NCI-H1092 (cell line): ENCODE measurements at regions not wholly inside any gene's neighbourhood (a gene's known extent, or its start where the extent isn't known, plus 50 kb on each side); places are given as distances from the start of the nearest gene placed in this dataset.

ENCODE experiments used
- DNase-seq: peaks from one replicate; lab custom pipeline; 2025; lab: John Stamatoyannopoulos, UW

DNA sequence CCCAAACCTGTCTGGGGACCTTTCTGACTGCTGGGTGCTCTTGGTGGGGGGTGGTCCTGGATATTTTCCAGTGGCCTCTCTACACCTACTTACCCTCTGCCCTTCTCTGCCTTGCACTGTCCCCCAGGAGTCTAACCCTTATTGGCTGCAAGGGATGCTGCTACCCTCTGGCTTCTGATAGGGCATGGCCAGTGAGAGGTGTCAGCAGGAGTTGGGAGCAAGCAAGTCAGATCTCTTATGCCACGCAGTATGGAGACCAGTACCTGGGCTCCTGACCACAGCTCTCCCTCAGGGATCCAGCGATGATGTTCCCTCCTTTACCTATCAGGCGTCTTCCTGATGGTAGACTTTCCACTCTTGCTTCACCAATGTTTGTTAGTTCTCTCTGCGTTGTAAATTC, 373.7 kb downstream of the SOCS6 start:
- no peak for DNase-seq

DNA sequence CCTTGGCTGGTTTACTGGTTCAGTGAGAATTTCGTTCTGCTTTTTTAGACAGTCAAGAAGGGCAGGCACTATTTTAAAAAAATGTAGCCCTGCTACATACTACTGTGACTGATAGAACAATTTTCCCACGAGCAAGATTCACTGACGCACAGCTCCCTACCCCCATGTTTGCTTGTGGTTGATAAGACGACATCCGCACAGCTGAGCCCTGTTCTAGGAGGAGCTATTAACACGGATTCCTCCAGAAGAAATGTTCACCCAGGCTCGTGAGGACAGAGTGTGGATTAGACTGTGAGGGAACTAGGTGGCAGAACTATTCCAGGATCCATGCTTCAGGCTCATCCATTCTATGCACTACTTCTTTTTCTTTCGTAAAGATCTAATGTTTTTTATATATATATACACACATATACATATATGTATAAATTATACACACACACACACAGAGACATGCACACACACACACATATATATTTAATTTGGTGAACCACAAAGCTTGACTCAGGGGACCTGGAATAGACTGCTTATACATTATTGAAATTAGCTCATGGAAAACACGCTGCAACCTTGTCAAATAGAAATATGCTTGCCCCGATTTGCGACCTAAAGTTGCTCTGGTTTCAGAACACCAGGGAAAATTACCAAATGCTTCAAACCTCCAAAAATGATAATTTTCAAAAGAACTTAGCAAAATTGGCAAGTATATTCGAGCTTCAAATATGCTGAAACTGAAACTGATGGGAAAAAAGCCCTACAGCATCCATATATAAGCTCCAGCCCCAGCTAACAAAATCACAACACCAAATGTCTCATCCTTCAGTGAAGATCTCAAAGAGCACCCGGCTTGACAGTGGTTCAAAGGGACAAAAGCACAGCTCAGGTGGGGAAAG, 370.4 kb downstream of the SOCS6 start:
- no peak for DNase-seq

DNA sequence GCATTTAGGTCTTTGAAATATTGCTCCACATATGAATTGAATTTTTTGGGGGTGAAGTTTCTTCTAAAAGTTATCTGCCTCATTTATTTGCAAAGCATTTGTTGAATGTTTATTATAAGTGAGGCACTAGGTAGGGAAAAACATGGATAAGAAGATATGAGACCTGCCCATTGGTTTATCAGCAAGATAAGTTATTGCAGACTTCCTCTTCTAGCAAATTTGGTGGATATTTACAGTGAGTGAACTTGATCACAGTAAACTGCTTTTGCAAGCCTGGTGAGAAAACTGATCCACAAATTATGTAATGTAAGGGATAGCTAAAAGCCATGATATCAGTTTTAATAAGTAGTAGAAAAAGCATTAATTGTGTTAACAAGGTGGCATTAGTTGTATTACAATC, 364.8 kb downstream of the SOCS6 start:
- no peak for DNase-seq

DNA sequence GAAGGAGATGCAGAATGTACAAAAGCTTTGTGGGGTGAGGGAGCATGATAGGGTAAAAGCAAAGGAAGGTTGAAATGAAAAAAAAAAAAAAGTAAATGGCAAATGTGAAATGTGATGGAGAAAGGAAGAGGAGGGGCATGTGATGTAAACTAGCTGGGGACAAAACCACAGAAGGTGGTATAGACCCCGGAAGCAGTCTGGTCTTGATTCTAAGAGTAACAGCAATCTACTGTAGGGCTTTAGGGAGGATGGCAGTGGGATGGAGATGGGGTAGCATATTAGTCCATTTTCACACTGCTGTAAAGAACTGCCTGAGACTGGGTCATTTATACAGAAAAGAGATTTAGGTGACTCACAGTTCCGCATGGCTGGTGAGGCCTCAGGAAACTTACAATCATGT, 362.0 kb downstream of the SOCS6 start:
- DNase-seq: no peak

DNA sequence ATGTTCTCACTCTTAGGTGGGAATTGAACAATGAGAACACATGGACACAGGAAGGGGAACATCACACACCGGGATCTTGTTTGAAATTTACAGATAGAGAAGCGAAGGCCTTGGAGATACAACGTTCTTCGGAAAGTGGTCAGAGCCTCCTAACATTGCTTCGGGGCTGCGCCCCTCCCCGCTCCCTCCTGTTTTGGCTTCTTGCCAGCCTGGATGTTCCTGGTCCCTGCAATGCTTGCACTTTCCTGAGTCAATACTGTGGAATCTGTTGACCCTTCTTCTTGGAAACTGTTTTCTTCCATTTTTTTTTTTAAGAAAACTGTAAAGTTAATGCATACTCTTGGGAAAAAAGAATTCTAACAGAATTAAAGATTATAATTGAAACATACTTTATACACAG, 360.8 kb downstream of the SOCS6 start:
- no peak for DNase-seq

DNA sequence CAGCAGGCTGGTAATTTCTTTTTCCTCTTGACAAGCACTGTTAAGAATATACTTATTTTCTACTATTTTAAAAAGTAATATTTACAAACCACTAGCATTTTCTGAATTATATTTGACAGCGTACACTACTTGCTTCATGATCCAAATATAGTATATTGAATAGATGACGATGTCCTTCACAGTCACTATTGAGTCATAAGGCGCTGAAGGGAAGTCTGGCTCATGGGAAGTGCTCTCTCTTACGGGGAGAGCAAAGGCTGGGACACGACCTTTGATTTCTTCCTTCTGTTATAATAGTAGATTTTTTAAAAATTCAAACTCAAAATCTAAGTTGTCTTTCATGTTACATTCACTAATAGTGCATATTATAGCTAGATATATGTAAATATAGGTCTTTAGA, 357.1 kb downstream of the SOCS6 start:
- no peak for DNase-seq

DNA sequence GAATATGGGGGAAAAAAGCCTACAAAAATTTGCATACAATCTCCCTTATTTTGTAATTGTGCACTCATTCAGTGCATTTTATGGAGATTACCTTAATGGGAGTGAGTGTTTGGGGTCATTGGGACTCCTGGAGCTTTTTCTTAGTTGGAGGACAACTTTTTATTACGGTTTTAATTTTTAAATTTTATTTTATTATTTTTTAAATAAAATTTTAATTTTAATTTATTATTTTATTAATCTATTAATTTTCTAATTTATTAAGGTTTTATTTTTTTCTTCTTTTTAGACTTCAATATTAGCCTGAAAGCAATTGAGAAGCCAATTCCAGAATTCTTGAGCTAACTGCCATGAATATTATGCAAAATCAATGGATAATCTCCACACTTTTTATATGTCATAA, 355.0 kb downstream of the SOCS6 start:
- DNase-seq: no peak

DNA sequence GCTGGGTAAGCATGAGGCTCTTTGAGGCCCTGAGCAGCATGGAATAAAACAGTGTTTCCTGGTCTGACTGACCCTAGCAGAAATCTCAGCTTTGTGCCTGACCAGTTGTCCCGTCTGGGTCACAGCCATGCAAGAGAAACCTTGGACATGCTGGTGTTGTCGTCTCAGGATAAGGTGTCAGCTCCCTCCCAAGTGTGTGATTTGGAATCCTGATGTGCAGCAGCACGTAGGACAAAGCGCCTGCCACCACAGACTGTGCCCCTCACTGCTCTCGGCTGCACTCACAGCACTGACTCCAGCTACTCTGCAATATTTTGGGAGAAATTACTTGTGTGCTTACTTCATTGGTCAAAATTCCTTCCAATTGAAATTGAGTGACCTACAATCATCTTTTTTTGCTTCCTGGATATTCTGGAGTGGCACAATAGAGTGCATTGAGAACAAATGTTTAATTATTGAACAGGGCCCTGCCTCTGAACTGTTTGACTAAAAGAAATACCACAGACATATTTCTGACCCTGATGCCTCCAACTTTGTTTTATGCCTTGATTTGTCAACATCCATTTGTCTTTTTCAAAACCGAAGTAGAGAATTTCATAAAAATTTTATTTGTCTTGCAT, 352.4 kb downstream of the SOCS6 start:
- no peak for DNase-seq

DNA sequence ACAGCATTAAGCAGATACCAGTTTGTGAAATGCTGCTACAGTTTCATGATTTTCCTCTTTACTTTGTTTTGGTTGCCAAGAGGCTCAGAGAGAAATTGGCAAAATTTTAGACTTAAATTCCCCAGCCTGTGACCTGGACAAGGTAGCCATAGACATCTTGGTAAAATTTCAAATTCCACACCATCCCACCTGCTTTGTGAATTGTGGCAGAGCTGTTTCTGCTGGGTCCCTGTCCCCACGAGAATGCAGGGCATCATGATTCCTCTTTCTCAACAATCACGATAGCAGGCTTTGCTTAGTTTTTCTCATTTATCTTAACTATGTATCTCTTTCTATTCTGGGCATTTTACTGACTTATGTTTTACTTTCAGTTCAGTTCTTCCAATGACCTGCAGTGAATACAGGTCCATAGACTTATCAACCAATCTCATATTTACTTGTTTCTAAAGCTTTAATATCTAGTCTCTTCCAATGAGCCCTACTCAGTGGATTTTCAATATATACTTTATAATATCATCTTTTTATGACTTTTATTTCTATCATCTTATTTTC, 351.6 kb downstream of the SOCS6 start:
- DNase-seq: no peak

DNA sequence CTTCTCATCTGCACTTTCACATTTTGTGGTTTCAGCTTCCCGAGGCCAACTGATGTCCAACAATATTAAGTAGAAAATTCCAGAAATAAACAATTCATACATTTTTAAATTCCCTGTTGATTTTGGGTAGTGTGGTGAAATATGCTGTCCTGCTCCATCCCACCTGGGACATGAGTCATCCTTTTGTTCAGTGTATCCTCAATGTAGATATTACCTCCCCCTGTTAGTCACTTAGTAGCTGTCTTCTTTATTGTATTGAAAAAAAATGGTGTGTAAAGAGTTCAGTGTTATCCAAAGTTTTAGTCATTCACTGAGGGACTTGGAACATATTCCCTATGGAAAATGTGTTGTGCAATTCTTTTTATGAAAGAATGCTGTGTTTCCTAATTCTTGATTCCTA, 348.1 kb downstream of the SOCS6 start:
- no peak for DNase-seq

DNA sequence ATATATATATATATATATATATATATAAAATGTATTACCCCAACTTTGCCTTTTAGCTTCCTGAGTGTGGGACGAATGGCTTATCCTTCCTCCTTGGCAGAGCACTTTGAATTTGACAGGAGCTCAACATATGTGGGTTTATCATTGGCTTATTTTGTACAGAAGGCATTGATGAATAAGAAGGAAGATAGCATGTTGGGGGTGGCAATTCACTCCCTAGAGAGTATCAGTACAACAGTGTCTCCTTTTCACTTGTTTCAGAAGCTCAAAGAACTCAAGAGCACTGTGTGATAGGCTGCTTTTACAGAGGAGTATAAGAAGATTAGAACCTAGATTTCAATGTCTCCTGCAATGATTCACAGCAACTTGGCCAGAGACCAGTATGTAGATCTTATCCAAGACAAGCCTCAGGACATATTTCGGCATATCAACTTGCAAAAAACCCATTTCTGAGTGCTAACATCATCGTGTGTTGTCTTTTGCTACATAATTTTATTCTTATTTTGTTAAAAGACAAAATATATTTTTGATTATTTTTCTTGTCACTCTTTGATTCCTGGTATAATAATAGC, 345.8 kb downstream of the SOCS6 start:
- DNase-seq: no peak

DNA sequence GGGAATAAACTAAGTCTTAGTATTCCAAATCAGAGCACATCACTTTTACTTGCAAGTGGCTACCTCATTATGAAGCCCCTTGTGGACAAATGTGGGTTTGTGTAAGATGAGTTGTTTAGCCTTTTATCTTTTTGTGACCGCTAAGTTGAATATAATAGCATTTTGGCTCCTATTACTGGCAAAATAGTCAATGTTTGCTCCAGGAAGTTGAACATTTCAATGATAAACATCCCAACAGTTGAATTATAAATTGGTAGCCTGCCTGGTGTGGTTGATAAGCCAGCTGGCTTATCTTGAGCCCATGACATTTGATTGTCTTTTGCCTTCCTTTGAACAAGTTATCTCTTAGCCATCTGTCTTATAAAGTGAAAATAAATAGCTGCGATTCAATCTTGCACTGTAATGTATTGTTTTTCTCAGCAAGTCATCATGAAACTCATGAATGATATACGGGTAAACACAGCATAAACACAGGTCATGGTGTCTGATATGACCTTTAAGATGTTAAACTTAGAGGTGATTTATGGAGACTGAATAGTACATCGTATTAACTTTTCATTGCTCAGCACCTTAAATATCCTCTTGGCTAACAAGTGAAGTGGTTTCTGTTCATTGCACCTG, 338.4 kb downstream of the SOCS6 start:
- peak; percentile 24 for DNase-seq

DNA sequence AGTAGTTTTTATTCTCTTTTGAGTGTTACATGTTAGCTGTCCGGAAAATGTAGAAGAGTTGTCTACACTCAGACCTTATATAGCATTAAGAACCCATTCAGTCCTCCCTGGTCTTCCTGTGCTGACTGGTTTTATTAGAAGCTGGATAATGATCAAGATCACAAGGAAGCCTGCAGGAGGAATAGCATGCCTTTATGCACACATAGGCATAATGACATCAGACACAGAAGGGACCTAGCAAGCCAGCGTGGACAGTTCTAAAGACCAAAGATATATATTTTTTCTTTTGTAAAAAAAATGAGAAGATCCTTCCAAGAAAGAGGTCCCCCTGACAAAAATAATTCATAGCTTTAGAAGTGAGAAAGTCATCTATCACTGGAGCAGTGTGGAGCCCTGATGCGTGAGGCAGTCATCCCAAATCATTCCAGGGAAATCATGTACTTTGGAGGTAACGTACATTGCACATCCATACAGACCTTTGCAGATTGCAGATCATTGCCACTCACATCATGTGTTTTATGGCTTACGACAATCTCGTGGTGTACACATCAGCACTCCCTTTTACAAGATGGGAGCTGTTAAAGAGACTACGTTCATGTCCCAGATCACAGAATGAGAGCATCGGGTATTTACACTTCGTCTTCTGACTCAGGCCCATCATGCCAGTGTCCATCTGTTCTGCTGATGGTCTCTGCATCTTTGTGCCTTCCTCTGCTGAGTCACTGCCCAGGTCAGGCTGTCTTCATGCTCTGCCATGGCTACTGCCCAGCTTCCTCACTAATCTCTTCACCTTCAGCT, 334.0 kb downstream of the SOCS6 start:
- no peak for DNase-seq

DNA sequence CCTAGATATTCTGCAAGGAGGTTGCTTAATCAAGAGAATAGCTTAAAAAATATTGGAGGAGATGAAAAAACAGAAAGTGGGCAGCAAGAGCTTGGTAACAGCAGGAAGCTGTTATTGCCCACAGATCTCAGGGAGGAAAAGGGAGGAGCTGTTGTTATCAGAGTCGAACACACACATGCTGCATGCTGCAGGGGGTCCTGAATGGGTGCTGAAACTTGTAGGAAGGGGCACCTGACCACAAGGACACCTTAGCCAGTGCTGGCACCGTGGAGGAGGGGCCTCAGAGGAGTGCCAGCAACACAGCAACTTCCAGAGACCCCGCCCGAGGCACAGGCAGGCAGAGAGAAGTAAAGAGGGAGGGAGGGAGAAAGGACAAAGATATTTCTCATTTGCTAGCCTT, 332.9 kb downstream of the SOCS6 start:
- DNase-seq: no peak

DNA sequence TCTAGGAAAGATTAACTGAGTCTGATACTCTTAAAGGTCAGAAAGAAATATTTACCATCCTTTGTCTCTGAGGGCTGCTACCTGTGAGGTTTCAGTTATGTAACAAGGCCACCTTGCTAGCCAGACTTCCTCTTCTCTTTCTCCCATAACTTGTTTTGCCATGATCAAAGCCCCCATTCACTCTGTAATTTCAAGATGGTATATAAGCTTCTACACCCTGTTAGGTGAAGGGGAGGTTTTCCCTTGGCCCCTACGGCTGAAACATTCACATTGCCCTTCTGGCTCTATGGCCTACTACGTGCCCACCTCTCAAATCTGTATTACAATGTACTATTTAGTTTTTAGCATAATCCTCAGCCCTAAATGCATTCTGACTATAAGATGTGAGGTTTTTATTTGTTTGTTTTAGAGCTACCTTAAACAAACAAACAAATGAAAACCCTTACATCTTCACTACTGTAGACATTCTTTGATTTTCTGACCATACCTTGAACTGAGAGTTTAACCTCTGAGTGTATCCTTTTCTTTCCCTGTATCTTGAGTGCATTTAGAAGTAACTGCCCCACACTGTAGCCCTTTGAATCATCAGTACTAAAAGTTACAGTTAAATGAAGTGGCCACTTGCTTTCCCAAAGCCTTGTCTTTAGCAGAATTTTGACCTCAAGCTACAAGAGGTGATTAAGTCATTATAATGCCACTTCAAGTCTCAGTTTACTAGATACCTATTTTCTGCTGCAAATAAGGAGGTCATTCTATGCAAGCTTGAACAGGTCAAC, 332.2 kb downstream of the SOCS6 start:
- DNase-seq: no peak

DNA sequence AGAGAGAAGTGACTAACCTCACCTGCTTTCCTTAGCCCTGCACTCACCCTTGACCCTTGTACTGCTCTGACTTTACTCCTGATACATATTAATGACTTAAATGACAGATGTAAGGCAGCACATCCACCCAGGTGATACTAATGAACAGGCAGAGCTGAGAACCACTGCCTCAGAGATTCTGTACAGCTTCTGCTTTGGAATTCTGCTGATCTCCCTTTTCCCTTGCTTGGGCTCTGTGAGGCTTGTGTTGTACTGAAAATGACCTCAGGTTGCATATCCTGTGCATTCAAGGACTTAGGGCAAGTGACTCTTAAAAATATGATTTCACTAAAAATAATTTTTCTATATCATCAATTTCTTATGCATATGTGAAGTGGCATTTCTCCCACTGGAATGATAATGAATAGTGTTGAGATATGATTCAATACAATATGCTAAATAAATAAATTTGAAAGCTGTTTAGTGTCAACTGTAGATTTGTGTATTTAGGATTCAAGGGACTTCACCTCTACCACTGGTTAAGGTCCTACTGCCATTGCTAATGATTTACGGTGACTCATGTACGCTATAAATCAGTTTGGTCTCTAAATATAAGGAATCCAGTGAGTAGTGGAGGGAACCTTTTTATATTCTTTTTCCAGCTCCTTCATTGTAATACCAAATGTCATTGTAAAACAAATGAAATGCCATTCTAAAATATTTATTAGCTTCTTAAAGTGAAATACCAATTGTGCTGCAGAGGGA, 328.3 kb downstream of the SOCS6 start:
- no peak for DNase-seq

DNA sequence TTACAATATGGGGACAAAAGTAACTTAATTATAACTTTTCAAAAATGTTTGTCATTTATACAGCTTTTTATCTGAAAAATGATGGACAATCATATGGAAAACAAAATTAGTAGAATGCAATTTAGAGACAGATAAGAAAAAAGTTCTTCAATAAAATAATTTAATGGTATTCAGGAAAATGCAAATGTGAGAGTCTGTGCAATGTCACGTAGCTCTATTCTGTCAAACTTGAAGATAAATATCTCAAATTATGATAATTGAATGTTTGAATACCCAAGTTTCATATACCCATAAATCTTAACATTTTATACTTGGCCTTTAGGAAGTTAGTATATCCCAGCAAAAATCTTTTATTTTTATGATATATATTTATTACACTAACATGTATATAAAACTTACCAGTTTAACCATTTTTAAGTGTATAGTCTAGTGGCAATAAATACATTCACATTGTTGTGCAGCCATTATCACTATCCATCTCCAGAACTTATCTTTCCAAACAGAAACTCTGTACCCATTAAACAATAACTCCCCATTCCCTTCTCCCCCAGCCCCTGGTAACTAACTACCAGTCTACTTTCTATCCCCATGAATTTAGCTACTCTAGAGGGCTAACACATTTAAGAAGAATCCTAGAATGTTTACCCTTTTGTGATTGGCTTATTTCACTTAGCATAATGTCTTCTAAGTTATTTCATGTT, 311.5 kb downstream of the SOCS6 start:
- no peak for DNase-seq

DNA sequence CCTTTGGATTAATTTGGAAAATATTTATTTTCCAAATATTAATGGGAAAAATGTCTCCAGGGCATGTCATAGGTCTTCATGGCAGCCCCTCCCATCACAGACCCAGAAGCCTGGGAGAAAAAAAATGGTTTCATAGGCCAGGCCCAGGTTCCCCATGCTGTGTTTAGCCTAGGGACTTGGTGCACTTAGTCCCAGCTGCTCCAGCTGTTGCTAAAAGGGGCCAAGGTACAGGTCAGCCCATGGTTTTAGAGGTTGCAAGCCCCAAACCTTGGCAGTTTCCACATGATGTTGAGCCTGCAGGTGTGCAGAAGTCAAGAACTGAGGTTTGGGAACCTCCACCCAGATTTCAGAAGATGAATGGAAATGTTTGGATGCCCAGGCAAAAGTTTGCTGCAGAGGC, 309.6 kb downstream of the SOCS6 start:
- DNase-seq: no peak

DNA sequence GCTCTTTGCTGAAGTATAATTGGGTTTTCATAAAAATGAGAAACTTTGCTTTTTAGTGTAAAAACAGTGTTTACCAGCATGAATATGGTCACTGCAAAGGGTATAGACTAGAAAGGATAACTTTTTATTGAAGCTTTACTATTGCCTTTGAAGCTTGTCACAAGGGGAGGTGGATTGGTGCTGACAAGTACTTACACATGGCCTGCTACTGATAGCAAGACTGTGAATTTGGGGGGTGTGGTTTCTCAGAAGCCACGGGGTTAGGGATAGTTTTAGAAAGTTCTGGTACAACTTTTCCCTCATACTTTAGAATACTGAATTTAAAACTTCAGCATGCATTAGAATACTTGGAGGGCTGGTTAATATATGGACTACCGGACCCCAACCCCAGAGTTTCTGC, 294.1 kb downstream of the SOCS6 start:
- no peak for DNase-seq

DNA sequence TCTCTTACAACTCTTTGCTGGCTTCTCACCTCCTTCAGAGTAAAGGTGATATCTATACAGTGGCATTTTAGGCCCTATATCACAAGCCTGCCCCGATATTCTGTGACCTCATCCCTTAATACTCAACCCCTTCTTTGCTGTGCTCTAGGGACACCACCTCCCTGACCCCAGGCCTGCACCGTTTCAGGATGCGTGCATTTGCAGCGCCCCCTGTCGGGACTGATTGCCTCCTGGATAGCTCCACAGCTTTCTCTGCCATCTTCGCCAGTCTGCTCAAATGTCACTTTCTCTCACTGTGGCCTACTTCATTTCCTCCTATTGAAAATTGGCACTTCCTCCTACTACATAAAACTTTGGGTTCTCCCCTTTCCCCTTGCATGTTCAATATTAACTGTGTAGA, 289.6 kb downstream of the SOCS6 start:
- no peak for DNase-seq
